Astrocyte of the cerebellum (primary cell): ENCODE measurements at regions not wholly inside any gene's neighbourhood (a gene's known extent, or its start where the extent isn't known, plus 50 kb on each side); places are given as distances from the start of the nearest gene placed in this dataset.
"Not testable (repeated sequence)": the region's sequence is repeated elsewhere in the genome, so short reads cannot be mapped to it uniquely, and the experiment has no call there.

Source experiments
- DNase-seq: peaks from one replicate; pipeline ENCODE4 v3.0.0-alpha.2; 2011; ENCODE audit warnings: low read depth
- H3K4me3 ChIP-seq: 2 replicates; pipeline ENCODE4 v1.5.1; 2011; ENCODE audit warnings: mild to moderate bottlenecking, low read depth, low read length, moderate library complexity
- in situ Hi-C: cut with HindIII; loops from 2 replicates; pipeline ENCODE4 v1.10.0; 2017; ENCODE audit warnings: low sequenced_read_pairs
- TF ChIP-seq, protein P1 (sequence below): IDR thresholded peaks from 2 replicates; pipeline ENCODE4 v1.5.1; 2012; ENCODE audit warnings: low read length, low read depth, moderate library complexity, mild to moderate bottlenecking; ENCODE audit errors: missing control alignments

DNA sequence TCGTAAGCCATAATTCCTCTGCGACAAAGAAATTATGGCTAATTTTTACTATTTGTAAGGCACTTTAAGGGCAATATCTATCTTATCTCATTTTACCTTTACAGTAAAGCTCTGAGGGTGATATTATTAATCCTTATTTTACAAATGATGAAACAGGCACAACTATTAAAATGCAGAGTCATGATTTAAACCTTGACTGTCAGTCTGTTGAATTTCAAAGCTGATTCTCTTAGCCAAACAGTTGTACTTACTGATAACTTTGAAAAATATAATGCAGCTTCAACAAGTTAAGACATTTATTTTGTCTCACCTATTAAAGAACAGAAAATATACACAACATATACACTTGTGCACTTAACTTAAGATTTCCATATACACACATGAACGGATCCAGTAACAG, 88.2 kb downstream of the SMPDL3A start:
- TF ChIP-seq, protein P1, sequence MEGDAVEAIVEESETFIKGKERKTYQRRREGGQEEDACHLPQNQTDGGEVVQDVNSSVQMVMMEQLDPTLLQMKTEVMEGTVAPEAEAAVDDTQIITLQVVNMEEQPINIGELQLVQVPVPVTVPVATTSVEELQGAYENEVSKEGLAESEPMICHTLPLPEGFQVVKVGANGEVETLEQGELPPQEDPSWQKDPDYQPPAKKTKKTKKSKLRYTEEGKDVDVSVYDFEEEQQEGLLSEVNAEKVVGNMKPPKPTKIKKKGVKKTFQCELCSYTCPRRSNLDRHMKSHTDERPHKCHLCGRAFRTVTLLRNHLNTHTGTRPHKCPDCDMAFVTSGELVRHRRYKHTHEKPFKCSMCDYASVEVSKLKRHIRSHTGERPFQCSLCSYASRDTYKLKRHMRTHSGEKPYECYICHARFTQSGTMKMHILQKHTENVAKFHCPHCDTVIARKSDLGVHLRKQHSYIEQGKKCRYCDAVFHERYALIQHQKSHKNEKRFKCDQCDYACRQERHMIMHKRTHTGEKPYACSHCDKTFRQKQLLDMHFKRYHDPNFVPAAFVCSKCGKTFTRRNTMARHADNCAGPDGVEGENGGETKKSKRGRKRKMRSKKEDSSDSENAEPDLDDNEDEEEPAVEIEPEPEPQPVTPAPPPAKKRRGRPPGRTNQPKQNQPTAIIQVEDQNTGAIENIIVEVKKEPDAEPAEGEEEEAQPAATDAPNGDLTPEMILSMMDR = no peak
- in situ Hi-C loops = no loop called here
- no peak overlapping the region for H3K4me3 ChIP-seq

DNA sequence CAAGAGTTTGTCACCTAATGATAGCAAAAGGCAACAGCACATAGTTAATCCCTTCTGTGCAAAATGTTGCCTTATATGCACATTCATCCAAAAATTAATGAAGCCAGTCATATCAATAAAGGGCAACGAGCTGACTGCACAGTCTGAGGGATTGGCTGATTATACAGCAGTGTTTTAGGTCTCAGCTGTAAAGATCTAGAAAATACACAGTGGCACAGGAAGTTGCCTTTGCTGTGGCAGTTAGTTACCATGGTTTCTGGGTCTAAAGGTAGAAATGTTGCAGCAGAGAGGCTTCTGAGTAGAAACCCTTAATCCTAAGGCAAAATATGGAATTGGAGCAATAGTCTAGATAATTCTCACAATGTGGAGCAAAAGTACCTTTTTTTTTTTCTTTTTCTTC, 89.7 kb downstream of the SMPDL3A start:
- no peak for DNase-seq
- in situ Hi-C loops = no loop called here
- no peak overlapping the region for H3K4me3 ChIP-seq
- TF ChIP-seq, protein P1 = no peak

More for the DNA sequence above, 88.2 kb downstream of the SMPDL3A start:
- no peak for DNase-seq

GRCh38 chr6:122886481-122886880, 97.4 kb downstream of the SMPDL3A start:
- no peak for DNase-seq
- in situ Hi-C loops = no loop called here
- H3K4me3 ChIP-seq = no peak overlapping the region
- TF ChIP-seq, protein P1 = no peak

DNA sequence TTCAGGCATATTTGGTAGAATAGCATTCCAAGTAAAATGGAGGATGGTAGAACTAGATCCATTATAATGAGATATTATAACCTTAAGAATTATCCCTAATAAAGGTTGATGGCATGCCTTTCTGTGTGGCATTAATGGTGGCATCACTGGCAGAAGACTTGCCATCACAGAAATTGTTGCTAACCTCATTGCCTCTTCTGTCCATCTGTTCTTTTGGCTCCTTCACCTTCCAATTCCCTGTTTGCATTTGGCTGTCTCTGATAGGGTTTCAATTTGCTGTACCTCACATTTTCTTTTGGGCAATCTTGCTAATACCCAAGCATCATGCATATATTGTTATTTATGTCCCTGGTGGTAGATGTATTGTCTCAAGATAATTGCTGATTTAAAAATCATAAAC, 98.9 kb downstream of the SMPDL3A start:
- TF ChIP-seq, protein P1 = no peak
- no peak overlapping the region for H3K4me3 ChIP-seq
- DNase-seq = no peak
- in situ Hi-C loops = no loop called here

GRCh38 chr6:122888680-122889079, 99.6 kb downstream of the SMPDL3A start:
- in situ Hi-C loops, DNase-seq, H3K4me3 ChIP-seq: not testable (repeated sequence)

DNA sequence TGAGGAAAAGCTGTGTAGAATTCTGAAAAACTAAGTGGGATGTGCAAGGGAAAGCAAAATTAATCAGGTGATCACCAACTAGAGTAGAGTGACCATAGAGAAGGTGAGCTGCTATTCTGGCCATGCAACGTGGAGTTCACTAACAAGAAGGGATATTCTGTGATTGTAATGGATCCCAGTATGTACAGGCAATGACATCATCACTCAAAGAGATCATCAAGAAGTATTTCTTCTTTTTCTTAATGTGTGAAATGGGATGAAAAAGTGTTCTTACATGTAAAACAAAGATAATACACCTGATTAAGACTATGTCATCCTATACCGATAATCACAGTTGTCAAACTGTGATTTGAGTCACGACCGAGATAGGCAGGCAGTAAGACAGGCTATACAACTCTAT, 101.2 kb downstream of the SMPDL3A start:
- in situ Hi-C loops = no loop called here
- TF ChIP-seq, protein P1 = no peak
- no peak overlapping the region for H3K4me3 ChIP-seq
- DNase-seq = no peak

DNA sequence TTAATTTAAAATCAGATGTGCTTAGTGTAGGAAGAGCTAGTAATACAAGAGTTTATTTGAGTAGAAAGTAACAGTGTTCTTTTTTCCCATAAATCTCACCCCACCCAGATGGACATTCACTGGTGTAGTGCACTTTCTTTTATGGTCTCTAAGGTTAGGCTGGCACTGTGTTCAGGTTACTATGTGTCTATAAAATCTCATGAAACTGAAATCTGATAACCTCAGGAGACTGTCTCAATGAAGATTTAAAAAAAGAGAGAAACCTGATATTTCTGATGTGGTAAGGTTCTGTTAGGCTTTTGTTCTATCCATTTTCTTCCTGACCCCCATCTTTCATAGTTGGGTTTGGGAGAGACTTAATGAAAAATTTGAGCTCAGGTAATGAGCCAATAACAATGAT, 101.2 kb upstream of the CLVS2 start:
- TF ChIP-seq, protein P1 = no peak
- H3K4me3 ChIP-seq = no peak overlapping the region
- DNase-seq = no peak
- in situ Hi-C loops = no loop called here
